ENCODE measurements at regions not wholly inside any gene's neighbourhood (a gene's known extent, or its start where the extent isn't known, plus 50 kb on each side); places are given as distances from the start of the nearest gene placed in this dataset.

DNA sequence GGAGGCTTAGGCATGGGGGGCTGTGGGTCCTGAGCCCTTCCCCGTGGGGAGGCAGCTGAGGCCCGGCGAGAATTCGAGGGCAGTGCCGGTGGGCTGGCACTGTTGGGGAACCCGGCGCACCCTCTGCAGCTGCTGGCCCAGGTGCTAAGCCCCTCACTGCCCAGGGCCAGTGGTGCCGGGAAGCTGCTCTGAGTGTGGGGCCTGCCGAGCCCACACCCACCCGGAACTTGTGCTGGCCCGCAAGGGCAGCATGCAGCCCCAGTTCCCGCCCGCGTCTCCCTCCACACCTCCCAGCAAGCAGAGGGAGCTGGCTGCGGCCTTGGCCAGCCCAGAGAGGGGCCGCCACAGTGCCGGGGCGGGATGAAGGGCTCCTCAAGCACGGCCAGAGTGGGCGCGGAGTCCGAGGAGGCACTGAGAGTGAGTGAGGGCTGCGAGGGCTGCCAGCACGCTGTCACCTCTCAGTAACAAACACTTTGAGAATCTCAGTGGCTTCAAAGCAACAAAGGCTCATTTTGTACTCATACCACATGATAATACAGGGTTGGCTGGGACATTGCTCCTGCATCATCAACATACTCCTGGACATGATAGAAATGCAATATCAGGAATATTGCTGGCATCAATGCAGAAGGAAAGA, 265.7 kb upstream of the ANKRD55 start:
- TF ChIP-seq POLR2A (IDR thresholded peaks at IDR 0.05; ENCODE audit: extremely low read depth, insufficient read length) (no peak), MYC (IDR thresholded peaks at IDR 0.05; ENCODE audit: low read depth, low read length) (no peak)
- TF ChIP-seq, protein P1, sequence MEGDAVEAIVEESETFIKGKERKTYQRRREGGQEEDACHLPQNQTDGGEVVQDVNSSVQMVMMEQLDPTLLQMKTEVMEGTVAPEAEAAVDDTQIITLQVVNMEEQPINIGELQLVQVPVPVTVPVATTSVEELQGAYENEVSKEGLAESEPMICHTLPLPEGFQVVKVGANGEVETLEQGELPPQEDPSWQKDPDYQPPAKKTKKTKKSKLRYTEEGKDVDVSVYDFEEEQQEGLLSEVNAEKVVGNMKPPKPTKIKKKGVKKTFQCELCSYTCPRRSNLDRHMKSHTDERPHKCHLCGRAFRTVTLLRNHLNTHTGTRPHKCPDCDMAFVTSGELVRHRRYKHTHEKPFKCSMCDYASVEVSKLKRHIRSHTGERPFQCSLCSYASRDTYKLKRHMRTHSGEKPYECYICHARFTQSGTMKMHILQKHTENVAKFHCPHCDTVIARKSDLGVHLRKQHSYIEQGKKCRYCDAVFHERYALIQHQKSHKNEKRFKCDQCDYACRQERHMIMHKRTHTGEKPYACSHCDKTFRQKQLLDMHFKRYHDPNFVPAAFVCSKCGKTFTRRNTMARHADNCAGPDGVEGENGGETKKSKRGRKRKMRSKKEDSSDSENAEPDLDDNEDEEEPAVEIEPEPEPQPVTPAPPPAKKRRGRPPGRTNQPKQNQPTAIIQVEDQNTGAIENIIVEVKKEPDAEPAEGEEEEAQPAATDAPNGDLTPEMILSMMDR (IDR thresholded peaks at IDR 0.05; ENCODE audit: low read depth, low read length) = no peak
